ENCODE measurements at regions not wholly inside any gene's neighbourhood (a gene's known extent, or its start where the extent isn't known, plus 50 kb on each side); places are given as distances from the start of the nearest gene placed in this dataset.

DNA sequence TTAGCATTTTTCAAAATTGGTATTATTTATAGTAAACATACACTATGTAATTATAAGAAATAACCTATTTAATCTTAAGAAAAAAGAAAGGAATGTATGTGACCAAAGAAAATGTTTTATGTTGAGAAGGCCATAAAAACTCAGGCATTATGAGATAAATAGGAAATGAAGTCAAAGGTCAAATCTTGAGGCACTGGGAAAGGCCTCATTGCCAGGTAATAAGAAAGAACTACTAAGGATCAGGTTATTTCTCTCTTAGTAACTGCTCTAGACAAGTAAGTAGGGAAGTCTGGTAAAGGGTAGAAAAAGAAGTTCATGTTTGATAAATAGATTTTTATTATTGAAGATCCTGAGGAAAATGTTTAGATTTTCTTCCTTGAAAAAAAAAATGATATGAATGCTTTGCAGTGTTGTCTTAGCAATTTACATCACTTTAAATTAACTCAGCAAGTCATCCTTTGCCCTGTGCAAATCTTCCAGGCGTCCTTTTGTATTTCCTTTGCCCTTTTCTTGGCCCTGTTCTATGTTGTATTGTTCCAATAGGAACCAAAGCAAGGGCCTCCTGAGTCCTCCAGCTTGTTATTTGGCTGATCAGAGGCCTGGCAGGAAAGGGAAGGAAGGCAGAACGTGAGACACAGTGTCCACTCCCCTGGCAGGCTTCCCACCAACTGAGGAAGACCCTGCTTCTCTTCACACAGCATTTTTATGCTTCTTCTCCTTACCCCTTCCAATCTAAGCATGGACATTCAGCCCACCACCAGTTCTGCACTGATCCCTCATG, 260.4 kb upstream of the MIR17HG start:
- H3K9me3 ChIP-seq (ENCODE audit: control insufficient read depth, insufficient read depth, low read length), result no peaks in the 10 kb centered on the region
- H3K4me1 ChIP-seq (ENCODE audit: control insufficient read depth, insufficient read depth, low read length), result no peaks in the 10 kb centered on the region
- H3K4me3 ChIP-seq (ENCODE audit: low read depth, low read length), result no peak overlapping the region
- no peaks in the 10 kb centered on the region for H3K27me3 ChIP-seq (ENCODE audit: control insufficient read depth, insufficient read depth, low read length)
- H3K36me3 ChIP-seq (ENCODE audit: control insufficient read depth, insufficient read depth, low read length), result no peaks in the 10 kb centered on the region
- H3K9ac ChIP-seq (ENCODE audit: low read depth, low read length), result no peak overlapping the region

DNA sequence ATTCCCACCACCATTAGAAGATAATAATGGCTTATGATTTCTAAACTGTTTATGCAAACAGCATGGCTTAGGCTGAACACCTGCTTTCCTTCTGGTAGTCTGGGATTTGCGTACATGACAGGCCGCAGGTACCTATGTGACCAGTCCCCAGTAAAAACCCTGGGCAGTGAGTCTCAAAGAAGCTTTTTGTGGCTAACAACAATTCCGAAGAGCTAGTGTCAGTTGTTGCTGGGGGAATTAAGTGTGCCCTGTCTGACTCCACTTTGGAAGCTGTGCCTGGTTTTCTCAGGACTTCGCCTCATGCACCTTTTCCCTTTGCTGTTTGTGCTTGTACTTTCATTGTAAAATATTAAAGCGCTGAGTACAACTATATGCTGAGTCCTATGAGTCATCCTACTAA, 250.2 kb upstream of the MIR17HG start:
- no peak overlapping the region for H3K9ac ChIP-seq (ENCODE audit: low read depth, low read length)
- H3K27me3 ChIP-seq (ENCODE audit: control insufficient read depth, insufficient read depth, low read length), result no peaks in the 10 kb centered on the region
- no peaks in the 10 kb centered on the region for H3K36me3 ChIP-seq (ENCODE audit: control insufficient read depth, insufficient read depth, low read length)
- H3K4me3 ChIP-seq (ENCODE audit: low read depth, low read length), result no peak overlapping the region
- H3K4me1 ChIP-seq (ENCODE audit: control insufficient read depth, insufficient read depth, low read length), result no peaks in the 10 kb centered on the region
- H3K9me3 ChIP-seq (ENCODE audit: control insufficient read depth, insufficient read depth, low read length), result no peaks in the 10 kb centered on the region

DNA sequence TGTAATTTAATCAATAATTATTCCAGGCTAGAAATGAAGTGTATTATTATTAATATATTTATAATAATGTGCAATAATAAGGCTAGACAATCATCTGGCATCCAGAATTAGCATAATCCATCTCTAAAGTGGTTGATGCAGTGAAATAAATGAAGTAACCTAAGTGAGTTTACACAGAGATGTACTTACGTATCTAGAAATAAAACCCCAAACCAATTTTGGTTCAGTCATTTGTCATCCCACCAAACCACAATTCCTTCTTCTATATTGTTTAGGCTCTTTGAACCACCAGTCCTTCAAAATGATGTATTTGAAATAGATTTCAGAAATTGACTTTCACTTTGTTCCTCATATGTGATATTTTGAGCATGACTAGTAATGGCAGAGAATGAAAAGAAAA, 247.6 kb upstream of the MIR17HG start:
- Histone ChIP-seq H3K4me1 (ENCODE audit: control insufficient read depth, insufficient read depth, low read length) (no peaks in the 10 kb centered on the region), H3K27me3 (ENCODE audit: control insufficient read depth, insufficient read depth, low read length) (no peaks in the 10 kb centered on the region), H3K36me3 (ENCODE audit: control insufficient read depth, insufficient read depth, low read length) (no peaks in the 10 kb centered on the region), H3K9ac (ENCODE audit: low read depth, low read length) (no peak overlapping the region), H3K4me3 (ENCODE audit: low read depth, low read length) (no peak overlapping the region), H3K9me3 (ENCODE audit: control insufficient read depth, insufficient read depth, low read length) (no peaks in the 10 kb centered on the region)

DNA sequence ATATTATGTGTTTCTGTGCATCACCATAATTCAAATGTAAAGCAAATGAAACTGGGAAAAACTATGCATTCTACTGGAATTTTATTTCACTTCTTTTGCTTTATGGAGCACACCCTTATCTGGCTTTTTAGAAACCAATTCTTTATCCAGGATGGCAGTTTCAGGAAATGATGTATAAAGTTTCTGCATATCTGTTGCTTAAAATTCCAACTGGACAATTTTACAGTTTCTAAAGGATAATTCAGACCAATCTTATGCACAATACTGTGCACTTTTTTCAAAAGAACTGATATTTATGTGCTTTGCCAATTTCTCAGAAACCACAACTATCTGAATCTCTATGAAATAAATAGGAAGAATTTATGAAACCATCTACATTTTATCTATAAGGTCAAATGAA, 246.5 kb upstream of the MIR17HG start:
- Histone ChIP-seq H3K4me1 (ENCODE audit: control insufficient read depth, insufficient read depth, low read length) (no peaks in the 10 kb centered on the region), H3K36me3 (ENCODE audit: control insufficient read depth, insufficient read depth, low read length) (no peaks in the 10 kb centered on the region), H3K4me3 (ENCODE audit: low read depth, low read length) (no peak overlapping the region), H3K9me3 (ENCODE audit: control insufficient read depth, insufficient read depth, low read length) (no peaks in the 10 kb centered on the region), H3K9ac (ENCODE audit: low read depth, low read length) (no peak overlapping the region), H3K27me3 (ENCODE audit: control insufficient read depth, insufficient read depth, low read length) (no peaks in the 10 kb centered on the region)

DNA sequence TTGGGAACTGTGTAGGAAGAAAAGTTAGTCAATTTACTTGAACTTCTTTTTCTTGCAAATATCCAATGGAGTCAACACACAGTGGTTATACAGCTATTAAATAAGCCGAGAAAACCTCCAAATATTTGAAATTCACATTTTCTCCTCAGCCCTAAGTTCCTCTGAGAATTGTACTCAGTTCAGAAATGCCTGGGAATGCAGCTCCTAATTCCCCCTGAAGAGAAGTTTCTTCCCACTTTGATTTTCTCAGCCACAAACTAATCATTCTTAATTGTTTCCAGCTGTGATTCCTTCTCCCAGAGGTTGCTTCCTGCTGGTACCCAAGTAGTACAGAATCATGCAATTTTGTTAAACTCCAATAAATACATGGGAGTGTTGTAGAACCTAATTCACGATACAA, 246.1 kb upstream of the MIR17HG start:
- H3K4me1 ChIP-seq (ENCODE audit: control insufficient read depth, insufficient read depth, low read length), result no peaks in the 10 kb centered on the region
- H3K9ac ChIP-seq (ENCODE audit: low read depth, low read length), result no peak overlapping the region
- H3K36me3 ChIP-seq (ENCODE audit: control insufficient read depth, insufficient read depth, low read length), result no peaks in the 10 kb centered on the region
- H3K4me3 ChIP-seq (ENCODE audit: low read depth, low read length), result no peak overlapping the region
- no peaks in the 10 kb centered on the region for H3K27me3 ChIP-seq (ENCODE audit: control insufficient read depth, insufficient read depth, low read length)
- H3K9me3 ChIP-seq (ENCODE audit: control insufficient read depth, insufficient read depth, low read length), result no peaks in the 10 kb centered on the region

DNA sequence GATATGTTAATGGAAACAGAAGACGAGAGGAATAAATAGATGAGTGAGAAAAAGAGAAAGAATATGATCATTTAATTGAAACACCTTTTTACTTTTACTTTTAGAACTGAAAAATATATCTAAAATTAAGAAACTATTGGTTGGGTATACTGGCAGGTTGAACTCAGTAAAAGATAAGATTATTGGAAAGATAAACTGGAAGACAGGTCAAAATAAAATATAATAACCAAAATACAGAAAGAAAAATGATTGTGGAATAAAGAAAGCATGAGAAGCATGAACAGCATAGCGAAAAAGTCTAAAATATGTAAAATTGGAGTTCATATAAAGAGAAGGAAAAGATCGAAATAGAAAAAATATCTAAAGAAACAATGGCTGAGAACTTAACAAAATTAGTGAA, 242.2 kb upstream of the MIR17HG start:
- H3K4me1 ChIP-seq (ENCODE audit: control insufficient read depth, insufficient read depth, low read length), result no peaks in the 10 kb centered on the region
- H3K4me3 ChIP-seq (ENCODE audit: low read depth, low read length), result no peak overlapping the region
- no peaks in the 10 kb centered on the region for H3K36me3 ChIP-seq (ENCODE audit: control insufficient read depth, insufficient read depth, low read length)
- H3K9ac ChIP-seq (ENCODE audit: low read depth, low read length), result no peak overlapping the region
- no peaks in the 10 kb centered on the region for H3K9me3 ChIP-seq (ENCODE audit: control insufficient read depth, insufficient read depth, low read length)
- no peaks in the 10 kb centered on the region for H3K27me3 ChIP-seq (ENCODE audit: control insufficient read depth, insufficient read depth, low read length)

DNA sequence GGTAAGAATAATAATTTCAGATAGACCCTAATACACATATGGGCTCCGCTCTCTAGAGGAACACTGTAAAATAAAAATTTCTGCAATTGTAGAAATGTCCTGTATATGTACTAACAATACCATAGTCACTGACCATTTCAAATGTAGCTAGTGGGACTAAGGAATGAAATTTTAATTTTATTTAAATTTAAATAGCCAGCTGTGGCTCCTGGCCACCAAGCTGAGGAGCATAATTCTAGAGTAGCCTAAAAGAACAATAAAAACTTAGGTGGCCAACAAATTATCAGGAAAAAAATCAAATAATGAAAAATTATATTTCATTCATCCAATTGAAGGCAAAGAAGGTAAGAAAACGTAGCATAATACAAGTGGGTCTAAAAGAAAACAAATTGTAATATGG, 240.9 kb upstream of the MIR17HG start:
- H3K4me3 ChIP-seq (ENCODE audit: low read depth, low read length), result no peak overlapping the region
- no peak overlapping the region for H3K9ac ChIP-seq (ENCODE audit: low read depth, low read length)
- no peaks in the 10 kb centered on the region for H3K36me3 ChIP-seq (ENCODE audit: control insufficient read depth, insufficient read depth, low read length)
- no peaks in the 10 kb centered on the region for H3K4me1 ChIP-seq (ENCODE audit: control insufficient read depth, insufficient read depth, low read length)
- no peaks in the 10 kb centered on the region for H3K27me3 ChIP-seq (ENCODE audit: control insufficient read depth, insufficient read depth, low read length)
- no peaks in the 10 kb centered on the region for H3K9me3 ChIP-seq (ENCODE audit: control insufficient read depth, insufficient read depth, low read length)

DNA sequence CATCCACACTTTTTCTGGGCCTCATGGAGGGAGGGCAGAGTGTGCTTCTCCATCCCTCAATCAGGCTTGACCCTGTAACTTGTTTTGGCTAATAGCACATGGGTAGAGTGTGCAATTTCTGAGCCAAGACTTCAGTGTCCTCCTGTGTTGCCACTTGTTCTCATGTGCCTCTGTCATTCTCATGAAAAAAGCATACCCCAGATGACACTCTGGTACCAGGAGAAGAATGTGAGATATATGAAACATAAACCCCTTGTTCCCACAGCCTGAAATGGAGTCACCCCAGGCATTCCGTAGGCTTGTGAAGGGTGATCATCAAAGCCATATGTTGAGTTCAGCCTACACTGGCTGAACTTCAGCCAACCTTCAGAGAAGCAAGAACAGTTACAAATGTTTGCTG, 239.2 kb upstream of the MIR17HG start:
- H3K36me3 ChIP-seq (ENCODE audit: control insufficient read depth, insufficient read depth, low read length), result no peaks in the 10 kb centered on the region
- no peaks in the 10 kb centered on the region for H3K4me1 ChIP-seq (ENCODE audit: control insufficient read depth, insufficient read depth, low read length)
- H3K9me3 ChIP-seq (ENCODE audit: control insufficient read depth, insufficient read depth, low read length), result no peaks in the 10 kb centered on the region
- no peak overlapping the region for H3K9ac ChIP-seq (ENCODE audit: low read depth, low read length)
- no peaks in the 10 kb centered on the region for H3K27me3 ChIP-seq (ENCODE audit: control insufficient read depth, insufficient read depth, low read length)
- no peak overlapping the region for H3K4me3 ChIP-seq (ENCODE audit: low read depth, low read length)

DNA sequence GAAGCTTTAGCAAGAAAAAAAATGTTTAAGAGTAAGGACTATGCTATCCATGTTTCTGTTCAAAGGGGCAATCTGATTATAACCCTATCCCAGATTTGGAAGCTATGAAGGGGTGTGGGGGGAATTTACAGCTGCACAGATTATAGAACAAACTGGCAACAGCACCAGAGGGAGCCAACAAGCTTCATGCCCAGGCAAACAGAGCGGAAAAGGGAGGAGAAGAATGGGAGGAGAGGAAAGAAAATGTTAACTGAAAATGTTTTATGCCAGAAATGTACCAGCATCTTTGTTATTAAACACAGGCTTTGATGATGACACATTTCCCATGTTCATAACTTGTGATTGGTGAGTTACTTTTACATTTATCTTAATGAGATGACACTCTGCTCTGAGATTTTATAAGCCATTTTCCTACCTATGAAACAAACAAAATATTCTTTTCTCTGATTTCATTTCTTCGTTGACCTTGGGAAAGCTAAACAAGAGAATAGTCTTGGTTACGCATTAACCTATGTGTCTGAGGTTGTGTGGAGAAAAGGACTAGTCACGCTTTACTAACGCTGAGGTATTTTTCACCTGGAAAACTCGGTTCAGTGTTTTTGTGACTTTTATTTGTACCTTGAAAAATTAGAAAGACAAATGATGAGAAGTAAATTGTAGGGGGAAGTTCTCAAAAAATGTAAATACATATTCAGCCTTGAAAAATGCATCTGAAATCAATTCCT, 235.8 kb upstream of the MIR17HG start:
- Histone ChIP-seq H3K4me3 (ENCODE audit: low read depth, low read length) (no peak overlapping the region), H3K36me3 (ENCODE audit: control insufficient read depth, insufficient read depth, low read length) (no peaks in the 10 kb centered on the region), H3K9me3 (ENCODE audit: control insufficient read depth, insufficient read depth, low read length) (no peaks in the 10 kb centered on the region), H3K27me3 (ENCODE audit: control insufficient read depth, insufficient read depth, low read length) (no peaks in the 10 kb centered on the region), H3K9ac (ENCODE audit: low read depth, low read length) (no peak overlapping the region), H3K4me1 (ENCODE audit: control insufficient read depth, insufficient read depth, low read length) (no peaks in the 10 kb centered on the region)

DNA sequence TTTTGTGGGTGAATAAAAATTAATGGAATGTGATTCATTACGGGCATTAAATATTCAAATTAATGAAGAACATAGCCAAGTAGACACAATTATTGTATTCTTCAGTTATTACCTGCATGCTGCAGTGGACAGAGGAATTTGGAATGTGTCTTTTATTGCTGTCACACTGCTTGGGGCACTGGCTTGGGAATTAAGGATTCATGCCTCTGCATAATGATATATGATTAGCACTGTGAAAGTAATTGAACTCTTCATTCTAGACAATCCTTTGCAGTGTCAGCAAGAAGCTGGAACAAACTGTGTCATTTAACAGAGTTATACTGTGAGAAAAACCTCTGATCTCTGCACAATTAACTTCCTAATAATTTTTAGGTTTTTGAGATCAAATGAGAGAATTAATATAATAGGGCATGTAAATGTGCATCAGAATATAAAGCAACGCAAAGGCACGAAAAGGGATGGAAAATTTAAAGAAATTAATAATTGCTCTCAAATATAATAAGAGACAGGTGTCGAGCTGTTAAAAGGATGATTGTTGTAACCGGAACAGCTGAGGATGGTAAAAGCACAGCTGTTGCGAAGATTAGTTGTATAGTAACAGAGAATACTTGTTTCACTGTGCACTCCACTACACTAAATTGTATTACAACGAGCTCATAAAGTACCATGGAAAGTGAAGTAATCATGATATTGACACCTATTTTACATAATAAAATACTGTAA, 235.1 kb upstream of the MIR17HG start:
- Histone ChIP-seq H3K4me3 (ENCODE audit: low read depth, low read length) (no peak overlapping the region), H3K36me3 (ENCODE audit: control insufficient read depth, insufficient read depth, low read length) (no peaks in the 10 kb centered on the region), H3K4me1 (ENCODE audit: control insufficient read depth, insufficient read depth, low read length) (no peaks in the 10 kb centered on the region), H3K9me3 (ENCODE audit: control insufficient read depth, insufficient read depth, low read length) (no peaks in the 10 kb centered on the region), H3K9ac (ENCODE audit: low read depth, low read length) (no peak overlapping the region), H3K27me3 (ENCODE audit: control insufficient read depth, insufficient read depth, low read length) (no peaks in the 10 kb centered on the region)

DNA sequence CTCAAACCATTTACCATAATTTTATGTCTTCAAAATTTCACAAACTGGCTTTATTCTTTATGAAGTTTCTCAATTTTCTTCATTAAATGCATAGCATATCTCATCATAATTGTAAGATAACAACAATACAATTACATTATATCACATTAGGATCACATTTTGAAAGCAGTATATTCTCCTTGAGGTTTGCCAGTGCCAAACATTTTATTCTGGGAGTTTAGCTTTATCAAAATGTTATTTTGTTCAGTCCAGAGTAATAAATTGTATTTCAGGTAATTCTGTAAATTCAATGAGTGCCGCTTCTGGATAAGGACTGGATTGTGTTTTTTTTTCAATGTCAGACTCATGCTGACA, 234.6 kb upstream of the MIR17HG start:
- Histone ChIP-seq H3K9me3 (ENCODE audit: control insufficient read depth, insufficient read depth, low read length) (no peaks in the 10 kb centered on the region), H3K4me3 (ENCODE audit: low read depth, low read length) (no peak overlapping the region), H3K4me1 (ENCODE audit: control insufficient read depth, insufficient read depth, low read length) (no peaks in the 10 kb centered on the region), H3K36me3 (ENCODE audit: control insufficient read depth, insufficient read depth, low read length) (no peaks in the 10 kb centered on the region), H3K27me3 (ENCODE audit: control insufficient read depth, insufficient read depth, low read length) (no peaks in the 10 kb centered on the region), H3K9ac (ENCODE audit: low read depth, low read length) (no peak overlapping the region)

DNA sequence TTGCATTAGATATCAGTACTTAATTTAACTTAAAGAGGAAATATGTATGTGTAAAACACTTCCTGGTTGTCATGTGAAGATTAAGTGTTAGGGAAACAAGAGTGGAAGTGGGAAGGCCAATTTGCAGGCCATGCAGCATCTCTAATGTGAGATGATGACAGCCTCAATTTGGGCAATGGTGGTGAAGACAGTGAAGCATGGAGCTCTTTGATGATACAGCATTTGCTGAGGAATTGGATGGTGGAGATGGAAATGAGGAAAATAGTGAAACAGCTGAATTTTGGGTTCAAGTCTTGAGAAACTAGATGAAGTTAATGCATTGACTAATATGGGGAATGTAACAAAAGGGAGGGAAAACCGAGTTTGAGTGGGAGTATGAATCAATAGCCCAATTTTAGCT, 231.7 kb upstream of the MIR17HG start:
- H3K4me1 ChIP-seq (ENCODE audit: control insufficient read depth, insufficient read depth, low read length), result no peaks in the 10 kb centered on the region
- no peak overlapping the region for H3K9ac ChIP-seq (ENCODE audit: low read depth, low read length)
- no peak overlapping the region for H3K4me3 ChIP-seq (ENCODE audit: low read depth, low read length)
- no peaks in the 10 kb centered on the region for H3K9me3 ChIP-seq (ENCODE audit: control insufficient read depth, insufficient read depth, low read length)
- no peaks in the 10 kb centered on the region for H3K27me3 ChIP-seq (ENCODE audit: control insufficient read depth, insufficient read depth, low read length)
- H3K36me3 ChIP-seq (ENCODE audit: control insufficient read depth, insufficient read depth, low read length), result no peaks in the 10 kb centered on the region
